Astrocyte of the hippocampus (primary cell): ENCODE measurements at regions not wholly inside any gene's neighbourhood (a gene's known extent, or its start where the extent isn't known, plus 50 kb on each side); places are given as distances from the start of the nearest gene placed in this dataset.
"Not testable (repeated sequence)": the region's sequence is repeated elsewhere in the genome, so short reads cannot be mapped to it uniquely, and the experiment has no call there.

ENCODE experiments used
- DNase-seq: peaks from one replicate; pipeline ENCODE4 v3.0.0; 2011; ENCODE audit warnings: low read depth, low spot score

DNA sequence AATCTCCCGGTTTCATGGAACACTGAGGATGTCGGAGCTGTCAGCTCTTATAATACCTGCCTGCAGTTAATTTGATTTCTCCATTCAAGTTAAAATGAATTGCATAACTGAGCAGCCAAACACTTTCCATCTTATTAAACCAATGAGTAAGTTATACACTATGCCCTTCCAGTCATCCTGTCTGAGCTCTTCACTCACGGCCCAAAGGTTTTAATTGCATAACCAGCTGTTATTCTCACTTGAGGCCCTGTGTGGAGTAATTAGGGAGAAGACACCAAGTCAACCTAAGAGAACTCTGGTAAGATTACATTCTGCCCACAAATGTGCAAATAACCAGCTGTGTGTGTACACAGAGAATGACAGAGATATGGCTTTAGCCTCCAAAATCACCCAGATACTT, 303.5 kb downstream of the TBC1D4 start:
- DNase-seq: no peak

DNA sequence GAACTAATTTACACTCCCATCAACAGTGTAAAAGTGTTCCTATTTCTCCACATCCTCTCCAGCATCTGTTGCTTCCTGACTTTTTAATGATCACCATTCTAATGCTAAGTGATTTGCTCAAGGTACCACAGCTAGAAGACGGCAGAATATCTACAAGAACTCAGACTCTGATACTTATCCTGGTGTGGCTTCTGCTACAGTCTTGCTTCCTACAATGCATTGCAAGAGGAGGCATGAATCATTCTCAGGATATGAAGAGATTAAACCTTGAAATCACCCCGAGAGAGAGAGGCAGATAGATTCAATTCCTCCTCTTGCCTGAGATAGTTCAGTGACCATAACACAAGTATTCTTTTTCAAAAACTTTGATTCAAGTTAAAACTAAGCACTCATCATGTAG, 306.4 kb downstream of the TBC1D4 start:
- no peak for DNase-seq

GRCh38 chr13:75175097-75175496, 306.9 kb downstream of the TBC1D4 start:
- DNase-seq: not testable (repeated sequence)

GRCh38 chr13:75174481-75174880, 307.5 kb downstream of the TBC1D4 start:
- peak; percentile 48 for DNase-seq

- DNase-seq: no peak
These were observed 308.3 kb downstream of the TBC1D4 start for GRCh38 chr13:75173457-75174356.

GRCh38 chr13:75170311-75170710, 311.7 kb downstream of the TBC1D4 start:
- no peak for DNase-seq

DNA sequence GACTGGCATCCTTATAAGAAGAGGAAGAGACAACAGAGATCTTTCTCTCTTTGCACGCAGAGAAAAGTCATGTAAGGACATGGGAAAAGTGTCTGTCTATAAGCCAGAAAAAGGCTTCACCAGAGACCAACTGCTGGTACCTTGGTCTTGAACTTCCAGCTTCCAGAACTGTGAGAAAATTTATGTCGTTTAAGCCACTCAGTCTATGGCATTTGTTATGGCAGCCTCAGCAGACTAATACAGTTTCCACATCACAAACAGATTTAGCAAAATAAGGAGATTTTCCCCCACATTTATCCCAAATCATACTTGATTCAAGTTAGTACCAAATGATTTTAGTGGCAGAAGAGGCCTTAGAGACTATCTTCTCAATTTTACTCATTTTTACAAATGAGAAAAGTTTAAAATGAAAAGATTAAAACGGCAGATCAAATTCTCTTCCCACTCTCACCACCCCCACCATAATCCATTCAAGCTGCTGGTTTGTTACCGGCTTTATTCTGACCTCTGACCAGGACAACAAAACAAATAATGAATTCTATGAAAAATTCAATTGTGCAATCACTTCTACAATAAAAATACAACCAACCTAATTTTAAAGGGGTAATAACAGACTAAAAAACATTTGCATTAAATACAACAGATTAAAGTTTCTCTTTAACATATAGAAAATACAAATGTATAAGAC, 316.3 kb downstream of the TBC1D4 start:
- DNase-seq: no peak

DNA sequence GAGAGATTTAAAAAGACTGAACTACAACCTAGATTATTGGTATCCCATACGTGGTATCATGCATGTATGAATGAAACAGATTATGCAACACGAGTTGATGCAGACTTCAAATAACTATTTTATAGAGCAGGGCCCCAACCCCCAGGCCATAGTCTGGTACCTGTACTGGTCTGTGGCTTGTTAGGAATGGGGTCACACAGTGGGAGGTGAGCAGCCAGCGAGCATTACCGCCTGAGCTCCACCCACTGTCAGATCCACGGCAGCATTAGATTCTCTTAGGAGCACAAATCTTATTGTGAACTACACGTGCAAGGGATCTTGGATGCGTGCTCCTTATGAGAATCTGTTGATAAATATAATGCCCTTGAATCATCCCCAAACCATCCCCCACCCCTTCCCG, 320.2 kb downstream of the TBC1D4 start:
- no peak for DNase-seq

GRCh38 chr13:75160984-75161383, 321.0 kb downstream of the TBC1D4 start:
- DNase-seq: no peak

- no peak for DNase-seq
These were observed 327.6 kb downstream of the TBC1D4 start for GRCh38 chr13:75154331-75154730.

DNA sequence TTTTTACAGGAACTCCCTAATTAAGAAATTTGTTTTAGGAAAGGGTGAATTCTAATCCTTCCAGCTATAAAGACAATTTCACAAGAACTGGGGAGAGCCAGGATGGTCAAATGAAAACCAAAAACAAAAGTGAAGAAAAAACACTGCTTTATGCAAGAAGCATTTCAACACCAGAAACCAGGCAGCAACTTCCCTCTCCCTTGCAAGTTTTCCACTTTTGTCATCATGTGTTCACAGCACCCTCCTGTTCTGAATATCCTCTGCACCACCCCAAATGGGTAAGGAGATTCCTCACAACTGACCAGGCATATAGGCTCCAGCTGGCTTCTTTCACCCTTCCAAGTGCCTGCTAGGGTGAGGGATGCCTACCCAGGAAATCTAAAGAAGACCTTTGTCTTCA, 328.1 kb downstream of the TBC1D4 start:
- peak; percentile 28 for DNase-seq

DNA sequence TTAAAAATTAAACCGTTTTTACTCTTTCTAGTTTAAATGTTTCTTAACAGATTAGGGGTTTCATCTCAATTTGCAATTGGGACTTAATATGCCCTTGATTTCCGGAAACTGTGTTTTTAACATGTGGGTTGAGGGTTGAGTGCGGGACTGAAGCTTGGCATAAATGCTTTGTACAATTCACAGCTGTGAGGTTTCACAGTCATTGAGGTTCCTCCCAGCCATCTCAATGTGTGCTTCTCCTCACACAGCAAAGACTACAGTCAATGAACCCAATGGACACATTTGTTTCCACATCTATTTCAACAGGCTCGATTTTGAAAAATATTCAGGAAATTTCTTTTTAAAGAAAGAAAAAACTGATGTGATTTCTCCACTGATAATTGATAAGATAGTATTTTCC, 328.6 kb downstream of the TBC1D4 start:
- no peak for DNase-seq

- DNase-seq: peak; percentile 37
These were observed 330.8 kb downstream of the TBC1D4 start for GRCh38 chr13:75151081-75151643.

DNA sequence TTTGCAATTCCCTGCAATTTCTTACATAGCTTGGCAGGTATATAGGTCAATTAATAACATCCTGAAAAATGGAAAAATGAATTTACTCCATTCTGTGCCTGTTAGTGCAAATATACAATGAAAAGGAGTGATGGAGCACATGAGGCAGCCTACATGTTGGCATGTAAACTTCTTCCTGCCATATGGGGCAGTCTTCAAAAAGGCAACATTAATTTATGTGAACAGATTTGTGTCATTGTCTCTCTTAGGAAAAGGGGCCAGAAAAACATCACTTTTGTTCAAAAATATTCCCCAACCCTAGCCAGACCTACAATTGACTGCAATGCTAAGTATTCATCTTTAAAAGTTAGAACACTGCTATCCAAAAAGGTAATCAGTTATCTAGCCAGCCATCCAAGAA, 332.2 kb downstream of the TBC1D4 start:
- no peak for DNase-seq

DNA sequence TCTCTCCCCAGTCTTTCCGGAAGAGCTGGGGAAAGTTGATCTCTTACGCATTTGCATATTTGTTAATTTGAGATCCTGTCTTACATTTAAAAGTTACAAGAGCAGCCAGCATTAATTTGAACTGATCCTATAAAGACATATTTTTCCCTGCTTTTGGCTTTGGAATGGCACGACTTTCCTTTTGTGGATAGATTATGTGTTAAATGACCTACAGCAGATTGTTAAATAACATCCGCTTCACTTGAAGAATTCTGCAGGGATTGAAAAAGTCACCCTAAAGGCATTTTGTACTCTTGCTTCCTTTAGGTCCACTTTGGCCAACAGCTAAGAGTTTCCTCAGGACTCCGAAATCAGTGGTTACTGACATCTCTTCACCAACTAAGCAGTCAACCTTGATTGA, 334.0 kb downstream of the TBC1D4 start:
- DNase-seq: no peak

DNA sequence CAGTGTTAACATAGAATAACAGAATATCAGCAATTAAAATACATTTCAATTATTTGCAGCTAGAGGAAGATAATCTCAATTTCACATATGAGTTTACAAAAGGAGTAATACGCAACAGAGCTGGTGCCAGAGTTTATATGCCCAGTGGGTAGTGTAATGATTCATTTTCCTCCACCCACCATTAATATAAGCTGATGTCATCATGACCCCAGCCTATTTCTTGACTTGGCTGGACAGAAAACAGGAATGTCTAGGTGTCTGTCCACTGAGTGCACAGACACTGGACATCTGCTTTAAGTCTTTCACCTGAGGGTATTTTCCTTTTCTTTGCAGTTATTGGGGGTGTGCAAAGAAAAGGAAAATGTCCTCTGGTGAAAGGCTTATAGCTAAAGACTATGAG, 335.5 kb downstream of the TBC1D4 start:
- DNase-seq: no peak

- DNase-seq: peak; percentile 6
These were observed 336.0 kb downstream of the TBC1D4 start for GRCh38 chr13:75145927-75146326.

DNA sequence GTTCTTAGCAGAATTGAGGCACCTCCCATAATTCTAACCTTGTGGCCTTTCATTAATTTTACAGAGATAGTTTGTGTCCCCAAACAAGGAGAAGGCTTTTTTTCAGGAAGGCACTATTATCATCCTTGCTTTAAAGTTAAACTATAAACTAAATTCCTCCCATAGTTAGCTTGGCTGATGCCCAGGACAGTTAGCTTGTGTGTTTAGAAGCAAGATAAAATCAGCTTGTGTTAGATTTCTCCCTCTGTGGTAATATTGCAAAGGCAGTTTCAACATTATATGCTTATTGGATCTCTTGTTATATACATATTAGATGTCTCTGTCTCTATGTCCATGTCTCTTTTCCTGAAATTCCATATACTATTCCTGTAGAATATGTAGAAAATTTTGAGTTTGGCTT, 342.7 kb downstream of the TBC1D4 start:
- no peak for DNase-seq

DNA sequence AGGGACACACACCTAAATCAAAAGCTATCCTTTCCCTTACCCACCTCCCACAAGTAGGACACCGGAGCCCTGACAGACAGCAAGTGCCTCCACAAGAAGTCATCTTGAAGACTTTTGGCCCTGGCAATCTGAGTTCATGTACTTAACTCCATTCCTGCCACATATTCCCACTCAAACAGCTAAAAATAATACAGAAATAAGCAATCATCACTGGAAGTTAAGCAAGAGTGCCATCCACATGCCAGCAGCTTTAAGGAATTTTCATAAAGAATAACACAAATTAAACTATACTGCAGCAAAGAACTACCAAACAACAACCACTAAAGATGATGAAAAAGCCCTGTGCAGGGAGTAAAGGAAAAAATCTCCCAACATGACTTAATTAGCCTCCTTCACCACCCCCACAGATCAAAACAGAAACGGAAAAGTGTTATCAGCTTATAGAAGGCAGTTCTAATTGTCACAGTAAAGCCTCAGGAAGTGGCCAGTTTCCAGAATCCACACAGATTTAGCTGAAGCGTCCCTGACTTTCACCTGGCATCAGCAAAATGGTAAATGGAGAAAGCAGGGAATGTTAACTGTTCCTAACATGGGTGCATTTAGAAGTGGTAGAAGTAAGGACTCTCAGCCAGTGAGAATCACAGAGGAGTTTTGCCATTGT, 343.9 kb downstream of the TBC1D4 start:
- DNase-seq: no peak

- no peak for DNase-seq
These were observed 345.8 kb downstream of the TBC1D4 start for GRCh38 chr13:75136151-75136550.

DNA sequence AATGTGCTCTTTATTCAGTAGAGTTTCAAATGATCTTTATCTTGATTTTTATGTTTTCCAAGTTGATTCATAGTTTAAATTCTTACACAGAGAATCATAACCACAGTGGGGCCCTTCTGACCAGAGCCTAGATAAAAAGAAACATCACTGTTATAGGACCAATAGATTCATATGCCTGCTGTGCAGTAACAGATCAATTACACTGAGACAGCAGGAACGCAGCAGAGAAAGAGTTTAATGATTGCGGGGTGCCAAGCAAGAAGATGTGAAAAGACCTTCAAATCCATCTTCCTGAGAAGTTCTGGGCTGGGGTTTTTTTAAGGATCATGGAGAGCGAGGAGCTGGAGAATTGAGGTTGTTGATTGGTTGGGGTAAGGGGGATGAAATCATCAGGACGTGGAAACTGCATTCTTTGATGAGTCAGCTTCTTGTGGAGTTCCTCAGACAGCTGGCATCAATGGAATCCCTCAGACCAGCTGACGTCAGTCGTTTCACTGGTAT, 346.6 kb downstream of the TBC1D4 start:
- DNase-seq: peak; percentile 93
